GM12878 (cell line): ENCODE measurements at regions not wholly inside any gene's neighbourhood (a gene's known extent, or its start where the extent isn't known, plus 50 kb on each side); places are given as distances from the start of the nearest gene placed in this dataset.

ENCODE experiments used
- ATAC-seq: fragments of 200-7000 bp; cut with Tn5 transposase; 3 replicates; pipeline ENCODE4 v1.9.1; 2020; ENCODE audit warnings: mild to moderate bottlenecking, moderate library complexity
- BruUV-seq: library from RNA; stranded (reverse); fragments of 400-500 nt; replicated peaks from 2 replicates; lab custom pipeline; 2021; lab: Mats Ljungman, UMichigan
- CTCF ChIA-PET: fragments of 300-600 bp; sonication (Branson Sonifier 250); formaldehyde crosslinking; extraction: SDS; loops from one replicate; lab custom pipeline; 2021; ENCODE audit warnings: inconsistent platforms; lab: Yijun Ruan, JAX
- POLR2A ChIA-PET: fragments of 350-600 bp; formaldehyde crosslinking; extraction: SDS; loops from one replicate; lab custom pipeline; 2021; ENCODE audit warnings: inconsistent platforms; lab: Charles Lee
- RAD21 ChIA-PET: fragments of 300-600 bp; sonication (Branson Sonifier 250); formaldehyde crosslinking; loops from one replicate; lab custom pipeline; 2023; ENCODE audit warnings: antibody characterized with exemption; ENCODE audit not compliant: unreplicated experiment; lab: Charles Lee
- SMC1A ChIA-PET: fragments of 300-600 bp; sonication (Branson Sonifier 250); formaldehyde crosslinking; loops from one replicate; lab custom pipeline; 2023; ENCODE audit not compliant: unreplicated experiment, uncharacterized antibody; lab: Charles Lee
- DNase-seq: peaks from one replicate; pipeline ENCODE4 v3.0.0-alpha.2; 2011; ENCODE audit warnings: low read depth, low spot score
- FAIRE-seq: peaks from 3 replicates; lab custom pipeline; 2011; peaks lifted over from hg19 to GRCh38; lab: Jason Lieb, UNC
- H2AFZ ChIP-seq: 2 replicates; pipeline ENCODE4 v1.6.0; 2011; ENCODE audit warnings: low read depth, low read length, control low read depth; ENCODE audit not compliant: control insufficient read depth
- H3K27ac ChIP-seq: 2 replicates; pipeline ENCODE4 v1.5.1; 2011; ENCODE audit warnings: control low read depth; ENCODE audit not compliant: control insufficient read depth, insufficient read depth
- H3K27me3 ChIP-seq, 2 experiments: replicated peaks in 1 of 2; 2 replicates each; pipeline versions ENCODE4 v1.6.0 to v1.6.1; 2011; ENCODE audit warnings: low read length in 1 of 2; ENCODE audit not compliant: control insufficient read depth in 2 of 2, insufficient read depth in 2 of 2
- H3K36me3 ChIP-seq, 2 experiments: 2 replicates each; pipeline ENCODE4 v1.5.1; 2011; ENCODE audit warnings: low read length in 1 of 2; ENCODE audit not compliant: control insufficient read depth in 2 of 2, insufficient read depth in 2 of 2
- H3K4me1 ChIP-seq: 2 replicates; pipeline ENCODE4 v1.6.1; 2011; ENCODE audit warnings: mild to moderate bottlenecking, low read length, moderate library complexity, mixed read lengths; ENCODE audit not compliant: control insufficient read depth, insufficient read depth
- H3K4me2 ChIP-seq: 2 replicates; pipeline ENCODE4 v1.6.0; 2011; ENCODE audit warnings: control low read depth; ENCODE audit not compliant: control insufficient read depth, insufficient read depth
- H3K4me3 ChIP-seq: fragments of 200-600 bp; sonication (generic); 2 replicates; pipeline ENCODE4 v1.5.1; 2016
- H3K79me2 ChIP-seq: 2 replicates; pipeline ENCODE4 v1.6.0; 2011; ENCODE audit warnings: low read length; ENCODE audit not compliant: control insufficient read depth, insufficient read depth
- H3K9ac ChIP-seq: 2 replicates; pipeline ENCODE4 v1.8.0; 2011; ENCODE audit warnings: low read length, control low read depth, mixed read lengths; ENCODE audit not compliant: control insufficient read depth, insufficient read depth
- H3K9me3 ChIP-seq: replicated peaks from 3 replicates; pipeline ENCODE4 v1.5.1; 2011; ENCODE audit warnings: mild to moderate bottlenecking, low read length; ENCODE audit not compliant: control insufficient read depth, insufficient read depth
- H4K20me1 ChIP-seq: 2 replicates; pipeline ENCODE4 v1.6.0; 2011; ENCODE audit not compliant: control insufficient read depth, insufficient read depth
- ASH2L ChIP-seq: fragments of 300-600, 200-600 bp; sonication (generic); IDR thresholded peaks from 2 replicates; pipeline ENCODE4 v1.6.1; 2017; ENCODE audit warnings: low read depth, mild to moderate bottlenecking, borderline replicate concordance
- CBFB ChIP-seq: IDR thresholded peaks from 2 replicates; pipeline ENCODE4 v1.6.1; 2016; ENCODE audit warnings: antibody characterized with exemption, low read depth
- MXI1 ChIP-seq: fragments of 150-350 bp; IDR thresholded peaks from 2 replicates; pipeline ENCODE4 v1.6.1; 2011; ENCODE audit warnings: low read depth, mild to moderate bottlenecking, inconsistent platforms, low read length, improper control_type of control experiment
- NR2F1 ChIP-seq: fragments of 450-650 bp; conservative IDR thresholded peaks from 2 replicates; pipeline ENCODE4 v1.6.1; 2017; ENCODE audit warnings: mild to moderate bottlenecking
- POLR2A ChIP-seq: IDR thresholded peaks from 2 replicates; pipeline ENCODE4 v1.6.1; 2011; ENCODE audit warnings: low read depth, mild to moderate bottlenecking, low read length
- POLR2AphosphoS5 ChIP-seq: IDR thresholded peaks from 2 replicates; pipeline ENCODE4 v1.6.1; 2011; ENCODE audit warnings: mild to moderate bottlenecking, low read length, inconsistent platforms
- RAD21 ChIP-seq: IDR thresholded peaks from 2 replicates; pipeline ENCODE4 v1.6.1; 2011; ENCODE audit warnings: mild to moderate bottlenecking, low read depth, low read length, moderate library complexity; ENCODE audit not compliant: insufficient read depth
- RCOR1 ChIP-seq: conservative IDR thresholded peaks from 2 replicates; pipeline ENCODE4 v1.6.1; 2012; ENCODE audit warnings: low read depth, low read length, improper control_type of control experiment
- SREBF1 ChIP-seq: IDR thresholded peaks from 2 replicates; pipeline ENCODE4 v1.6.1; 2012; ENCODE audit warnings: mild to moderate bottlenecking, low read length
- SREBF2 ChIP-seq: IDR thresholded peaks from 2 replicates; pipeline ENCODE4 v1.6.1; 2012; ENCODE audit warnings: mild to moderate bottlenecking, low read length
- TBL1XR1 ChIP-seq: IDR thresholded peaks from 2 replicates; pipeline ENCODE4 v1.6.1; 2012; ENCODE audit warnings: low read depth, low read length, improper control_type of control experiment
- TCF3 ChIP-seq: IDR thresholded peaks from 2 replicates; pipeline ENCODE4 v1.6.1; 2012; ENCODE audit warnings: low read depth, mild to moderate bottlenecking, low read length, borderline replicate concordance; ENCODE audit not compliant: insufficient read depth
- YBX1 ChIP-seq: fragments of 450-650 bp; IDR thresholded peaks from 2 replicates; pipeline ENCODE4 v1.6.1; 2016; ENCODE audit warnings: antibody characterized with exemption
- WGBS: methylation state at CpG from one replicate; pipeline ENCODE4 v1.1.6; 2016; ENCODE audit warnings: low lambda C conversion rate; ENCODE audit not compliant: insufficient replicate concordance, insufficient coverage; ENCODE audit errors: missing lambda C conversion rate; 5-methylcytosine and 5-hydroxymethylcytosine counted together
- in situ Hi-C: fragments of 300-500 bp; cut with MboI; formaldehyde crosslinking; loops from 9 replicates; pipeline ENCODE4 v1.14.3; 2018; ENCODE audit warnings: mixed read lengths
- intact Hi-C: fragments of 100-400 bp; cut with micrococcal nuclease; formaldehyde crosslinking; loops from one replicate; pipeline ENCODE4 v1.14.2; 2022; ENCODE audit not compliant: unreplicated experiment
- TF ChIP-seq, protein P1 (sequence below): IDR thresholded peaks from 2 replicates; pipeline ENCODE4 v1.6.1; 2011; ENCODE audit warnings: mild to moderate bottlenecking, low read depth, low read length, moderate library complexity; ENCODE audit not compliant: insufficient replicate concordance

DNA sequence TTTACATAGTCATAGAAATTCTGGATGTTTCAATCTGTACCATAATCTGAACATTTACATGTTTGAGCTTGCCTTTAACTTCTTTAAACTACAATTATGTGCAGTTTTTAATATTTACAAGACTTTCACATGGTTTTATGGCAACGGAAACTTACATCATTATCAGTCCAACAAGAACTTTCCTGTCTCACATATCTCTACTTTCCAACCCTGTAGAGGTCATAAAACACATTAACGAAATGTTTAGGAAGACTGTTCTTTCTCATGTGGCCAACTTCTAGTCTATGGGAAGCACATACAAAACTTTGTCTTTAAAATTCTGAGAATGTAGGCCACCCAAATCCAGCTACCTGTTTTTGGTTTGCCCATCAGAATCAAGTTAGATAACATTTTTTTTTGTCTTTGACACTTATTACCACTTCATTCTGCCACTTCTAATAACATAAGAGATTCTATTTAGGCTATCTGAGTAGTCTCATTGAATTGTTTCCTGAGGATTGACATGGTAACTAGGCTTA is 693.2 kb downstream of the KCNJ3 start:
- intact Hi-C loops (no loop called here), in situ Hi-C loops (loop anchor here (25.0 kb wide), 1 partner anchor 1196 kb away; no protein-coding TSS in a partner anchor)
- no peak overlapping the region for H3K4me3 ChIP-seq
- no peak overlapping the region for H3K4me2 ChIP-seq
- no peaks in the 10 kb centered on the region for H3K9me3 ChIP-seq
- ATAC-seq (no peak), DNase-seq (no peak), FAIRE-seq (no peak)
- H2AFZ ChIP-seq: no peak overlapping the region
- H3K4me1 ChIP-seq: no peaks in the 10 kb centered on the region
- POLR2A ChIA-PET: no interaction called here
- no peaks in the 10 kb centered on the region for H4K20me1 ChIP-seq
- 13% methylated on average over 2 of the region's 2 CpGs for WGBS
- BruUV-seq: no TSS peak
- no peak overlapping the region for H3K27ac ChIP-seq
- CTCF ChIA-PET: no interaction called here
- SMC1A ChIA-PET: interaction anchor here (1.4 kb wide), 1 partner anchor 23 kb away, joined by 4 read pairs; no protein-coding TSS in a partner anchor
- no peaks in the 10 kb centered on the region for H3K79me2 ChIP-seq
- RAD21 ChIA-PET: no interaction called here
- H3K27me3 ChIP-seq: no peaks in the 10 kb centered on the region
- no peak for TF ChIP-seq TCF3
- TF ChIP-seq, protein P1, sequence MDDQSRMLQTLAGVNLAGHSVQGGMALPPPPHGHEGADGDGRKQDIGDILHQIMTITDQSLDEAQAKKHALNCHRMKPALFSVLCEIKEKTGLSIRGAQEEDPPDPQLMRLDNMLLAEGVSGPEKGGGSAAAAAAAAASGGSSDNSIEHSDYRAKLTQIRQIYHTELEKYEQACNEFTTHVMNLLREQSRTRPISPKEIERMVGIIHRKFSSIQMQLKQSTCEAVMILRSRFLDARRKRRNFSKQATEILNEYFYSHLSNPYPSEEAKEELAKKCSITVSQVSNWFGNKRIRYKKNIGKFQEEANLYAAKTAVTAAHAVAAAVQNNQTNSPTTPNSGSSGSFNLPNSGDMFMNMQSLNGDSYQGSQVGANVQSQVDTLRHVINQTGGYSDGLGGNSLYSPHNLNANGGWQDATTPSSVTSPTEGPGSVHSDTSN: no peak
- TF ChIP-seq NR2F1: no peak
- no peak for TF ChIP-seq RCOR1
- no peak for TF ChIP-seq POLR2AphosphoS5
- no peak for TF ChIP-seq RAD21
- TF ChIP-seq POLR2A: no peak
- no peak for TF ChIP-seq CBFB
- no peak for TF ChIP-seq YBX1
- TF ChIP-seq ASH2L: no peak
- TF ChIP-seq SREBF1: no peak
- no peak for TF ChIP-seq TBL1XR1
- TF ChIP-seq SREBF2: no peak
- TF ChIP-seq MXI1: no peak
- no peaks in the 10 kb centered on the region for H3K36me3 ChIP-seq
- H3K9ac ChIP-seq: no peak overlapping the region
